ENCODE measurements at regions not wholly inside any gene's neighbourhood (a gene's known extent, or its start where the extent isn't known, plus 50 kb on each side); places are given as distances from the start of the nearest gene placed in this dataset.

- TF ChIP-seq NCOA2 (IDR thresholded peaks at IDR 0.05; ENCODE audit: partially characterized antibody in 2 of 2) (no peak), CBFA2T3 (IDR thresholded peaks at IDR 0.05) (0 out of 2 replicates have a peak, but pooled peaks have one; percentile 11), ZNF277 (CRISPR knock-in tag; IDR thresholded peaks at IDR 0.05; ENCODE audit: borderline replicate concordance) (no peak), GATAD2A (IDR thresholded peaks at IDR 0.05) (0 out of 2 replicates have a peak, but pooled peaks have one; percentile 42), DPF2 (IDR thresholded peaks at IDR 0.05) (peak; percentile 66; the same call in 1 of the 2 replicates), SMARCC2 (IDR thresholded peaks at IDR 0.05; ENCODE audit: low read depth) (0 out of 2 replicates have a peak, but pooled peaks have one; percentile 42)
These were observed 153.9 kb upstream of the NDUFV2 start (continued) for GRCh38 chr18:8948471-8949149.

- H3K27ac ChIP-seq (ENCODE audit: extremely low read depth, low read depth, low read length), result no peak overlapping the region; the same call in 2 of the 3 replicates
- FAIRE-seq, result no peak
- ChIA-PET CTCF (ENCODE audit: low intra/inter-chr PET ratio) (no interaction called here), POLR2A (interaction anchor here (1.2 to 1.9 kb wide), 4 partner anchors 10 to 68 kb away, joined by 3 to 10 read pairs (median 4); no protein-coding TSS in a partner anchor)
- H3K4me3 ChIP-seq, result no peak overlapping the region
- BruUV-seq (replicated peaks), result no TSS peak
- H3K9me3 ChIP-seq (replicated peaks; ENCODE audit: control insufficient read depth, insufficient read depth, low read depth, low read length), result peaks cover 10% of the 10 kb centered on the region
- peak overlapping the region; percentile 60 for H3K4me2 ChIP-seq (ENCODE audit: insufficient read depth, low read length)
- peak; percentile 53 for ATAC-seq
- no peaks in the 10 kb centered on the region for H3K79me2 ChIP-seq (ENCODE audit: control insufficient read depth, insufficient read depth, low read length)
- no peaks in the 10 kb centered on the region for H3K27me3 ChIP-seq (ENCODE audit: control insufficient read depth in 2 of 2, insufficient read depth in 2 of 2, low read length in 2 of 2)
- intact Hi-C loops (cut with micrococcal nuclease), result no loop called here
- in situ Hi-C loops (cut with MboI), result no loop called here
- H3K9ac ChIP-seq (ENCODE audit: insufficient read depth in 1 of 2, low read depth in 2 of 2, low read length in 2 of 2), result peak overlapping the region in 1 of 2 experiments; percentile 59; a peak in 2 of 4 replicates
- DNase-seq (ENCODE audit: extremely low read depth in 1 of 4, low spot score in 3 of 4), result no peak
- H3K9me1 ChIP-seq (ENCODE audit: control insufficient read depth, insufficient read depth, low read length), result no peaks in the 10 kb centered on the region
- no peaks in the 10 kb centered on the region for H3K36me3 ChIP-seq (ENCODE audit: control insufficient read depth, insufficient read depth, low read length)
- WGBS (ENCODE audit: insufficient coverage, low coverage, missing lambda C conversion rate), result 30% methylated on average over 10 of the region's 13 CpGs
- no peaks in the 10 kb centered on the region for H4K20me1 ChIP-seq (replicated peaks; ENCODE audit: control insufficient read depth, insufficient read depth, low read length)
- peaks cover 17 to 31% of the 10 kb centered on the region in 2 experiments for H3K4me1 ChIP-seq (replicated peaks in 1 of 2; ENCODE audit: control insufficient read depth in 2 of 2, insufficient read depth in 2 of 2, low read length in 2 of 2)
- peak overlapping the region; percentile 68 for H2AFZ ChIP-seq (ENCODE audit: low read depth, low read length)
- peak; percentile 10; the same call in 1 of the 2 replicates for TF ChIP-seq MTA1 (IDR thresholded peaks at IDR 0.05; ENCODE audit: borderline replicate concordance)
- peak; percentile 23; the same call in 1 of the 2 replicates for TF ChIP-seq VEZF1 (CRISPR knock-in tag; IDR thresholded peaks at IDR 0.05)
- peak; percentile 38; the same call in 1 of the 2 replicates for TF ChIP-seq TFAP4 (CRISPR knock-in tag; IDR thresholded peaks at IDR 0.05; ENCODE audit: borderline replicate concordance)
- no peak for TF ChIP-seq HMBOX1 (IDR thresholded peaks at IDR 0.05)
- TF ChIP-seq PTTG1 (tag; IDR thresholded peaks at IDR 0.05; ENCODE audit: low read depth), result no peak
- TF ChIP-seq TARDBP (IDR thresholded peaks at IDR 0.05), result no peak
- no peak for TF ChIP-seq ZNF717 (CRISPR knock-in tag; IDR thresholded peaks at IDR 0.05)
- TF ChIP-seq BHLHE40 (IDR thresholded peaks at IDR 0.05; ENCODE audit: low read length), result no peak
- TF ChIP-seq RCOR1 (IDR thresholded peaks at IDR 0.05; ENCODE audit: borderline replicate concordance in 1 of 2, low read depth in 2 of 2, low read length in 2 of 2), result 0 out of 4 replicates have a peak, but pooled peaks of 1 of the 2 experiments have one; percentile 37
- peak in 1 of 3 experiments; percentile 11 for TF ChIP-seq YY1 (IDR thresholded peaks at IDR 0.05; ENCODE audit: borderline replicate concordance in 1 of 3, control insufficient read depth in 1 of 3, extremely low read depth in 1 of 3, insufficient read depth in 3 of 3, insufficient read length in 1 of 3, insufficient replicate concordance in 2 of 3, low read depth in 1 of 3, low read length in 2 of 3)
These were observed 153.3 kb upstream of the NDUFV2 start for GRCh38 chr18:8949206-8949605.

Data from K562 (cell line).